ENCODE measurements at regions not wholly inside any gene's neighbourhood (a gene's known extent, or its start where the extent isn't known, plus 50 kb on each side); places are given as distances from the start of the nearest gene placed in this dataset.

DNA sequence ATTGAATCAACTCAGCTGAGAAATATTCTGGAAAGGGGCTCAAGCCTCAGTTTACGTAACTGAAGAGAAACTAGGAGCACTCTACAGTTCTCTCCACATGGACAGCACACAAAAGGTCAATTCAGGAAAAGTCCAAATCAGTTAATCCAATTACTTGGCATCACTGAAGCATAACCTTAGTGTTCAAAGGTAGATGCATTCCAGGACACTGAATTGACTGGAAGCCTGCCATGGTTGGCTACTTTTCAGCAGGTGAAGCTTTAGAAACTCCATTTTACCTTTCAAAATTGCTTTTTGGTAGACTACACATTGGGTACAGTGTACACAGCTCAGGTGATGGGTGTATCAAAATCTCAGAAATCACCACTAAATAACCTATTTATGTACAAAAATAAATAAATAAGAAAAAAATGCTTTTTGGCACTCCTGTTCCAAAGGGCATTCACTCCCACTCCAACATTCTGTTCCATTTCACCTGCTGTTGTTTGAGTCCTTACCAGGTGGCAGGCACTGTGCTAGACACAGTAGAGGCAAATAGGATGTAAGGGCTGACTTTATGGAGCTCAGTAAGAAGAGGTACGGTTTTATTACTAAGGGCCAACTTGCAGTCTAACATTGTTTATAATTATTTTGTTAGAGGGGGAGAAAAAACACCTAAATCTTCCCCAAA is 153.4 kb downstream of the FAXC start:
- intact Hi-C loops (cut with micrococcal nuclease) = no loop called here
- ChIA-PET CTCF (ENCODE audit: low intra/inter-chr PET ratio) (no interaction called here), POLR2A (no interaction called here)
- no peak overlapping the region for H3K9ac ChIP-seq (ENCODE audit: insufficient read depth in 1 of 2, low read depth in 2 of 2, low read length in 2 of 2)
- WGBS (ENCODE audit: insufficient coverage, low coverage, missing lambda C conversion rate) = 3% methylated on average over 2 of the region's 2 CpGs
- FAIRE-seq (no peak), DNase-seq (ENCODE audit: extremely low read depth in 1 of 4, low spot score in 3 of 4) (no peak), ATAC-seq (no peak)
- no peaks in the 10 kb centered on the region for H3K4me1 ChIP-seq (replicated peaks in 1 of 2; ENCODE audit: control insufficient read depth in 2 of 2, insufficient read depth in 2 of 2, low read length in 2 of 2)
- no peaks in the 10 kb centered on the region for H3K9me3 ChIP-seq (replicated peaks; ENCODE audit: control insufficient read depth, insufficient read depth, low read depth, low read length)
- TF ChIP-seq ZNF318 (IDR thresholded peaks at IDR 0.05; ENCODE audit: borderline replicate concordance in 1 of 2, low read depth in 1 of 2) = no peak
- TF ChIP-seq NFE2L1 (tag; IDR thresholded peaks at IDR 0.05; ENCODE audit: borderline replicate concordance, low read depth) = no peak
- H4K20me1 ChIP-seq (replicated peaks; ENCODE audit: control insufficient read depth, insufficient read depth, low read length) = no peaks in the 10 kb centered on the region
- H3K9me1 ChIP-seq (ENCODE audit: control insufficient read depth, insufficient read depth, low read length) = no peaks in the 10 kb centered on the region
- no peaks in the 10 kb centered on the region for H3K27me3 ChIP-seq (ENCODE audit: control insufficient read depth in 2 of 2, insufficient read depth in 2 of 2, low read length in 2 of 2)
- no peaks in the 10 kb centered on the region for H3K79me2 ChIP-seq (ENCODE audit: control insufficient read depth, insufficient read depth, low read length)
- H2AFZ ChIP-seq (ENCODE audit: low read depth, low read length) = no peak overlapping the region
- no peak overlapping the region for H3K27ac ChIP-seq (ENCODE audit: extremely low read depth, low read depth, low read length)
- no peak overlapping the region for H3K4me3 ChIP-seq
- H3K36me3 ChIP-seq (ENCODE audit: control insufficient read depth, insufficient read depth, low read length) = no peaks in the 10 kb centered on the region
- in situ Hi-C loops (cut with MboI) = no loop called here
- no TSS peak for BruUV-seq (replicated peaks)
- no peak overlapping the region for H3K4me2 ChIP-seq (ENCODE audit: insufficient read depth, low read length)

Measured in K562 (cell line).